SK-MEL-5 (cell line): ENCODE measurements at regions not wholly inside any gene's neighbourhood (a gene's known extent, or its start where the extent isn't known, plus 50 kb on each side); places are given as distances from the start of the nearest gene placed in this dataset.
A peak's percentile ranks its signal among the peaks of the same experiment; 100 is the strongest.
"Not testable (repeated sequence)": the region's sequence is repeated elsewhere in the genome, so short reads cannot be mapped to it uniquely, and the experiment has no call there.

Source experiments
- DNase-seq: peaks from one replicate; pipeline ENCODE4 v3.0.0-alpha.2; 2016; ENCODE audit warnings: low read depth, low spot score
- in situ Hi-C: cut with HindIII; loops from 2 replicates; pipeline ENCODE4 v1.10.0; 2016; ENCODE audit warnings: low sequenced_read_pairs, high pct_unique_total_duplicates, low pct_unique_long_range_greater_than_20kb

- DNase-seq = no peak
- in situ Hi-C loops = no loop called here
These were observed 157.0 kb upstream of the SVIL start for GRCh38 chr10:29791773-29792172.

- DNase-seq = no peak
These were observed 155.4 kb upstream of the SVIL start for GRCh38 chr10:29790207-29790606.

DNA sequence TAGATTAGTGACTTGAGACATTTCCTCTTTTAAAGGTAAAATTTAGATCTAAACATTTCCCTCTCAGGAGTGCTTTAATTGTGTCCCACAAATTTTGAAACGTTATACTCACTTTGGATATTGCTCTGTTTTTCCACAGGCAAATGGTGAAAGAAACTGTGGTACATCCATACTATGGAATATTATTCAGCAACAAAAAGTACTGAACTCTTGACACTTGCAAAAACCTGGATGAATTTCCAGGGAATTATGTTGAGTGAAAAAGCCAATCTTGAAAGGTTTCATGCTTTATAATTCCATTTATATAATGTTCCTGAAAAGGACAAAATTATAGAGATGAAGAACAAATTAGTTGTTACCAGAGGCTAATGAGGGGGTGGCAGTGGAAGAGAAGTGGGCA is 153.3 kb upstream of the SVIL start:
- DNase-seq = no peak
- in situ Hi-C loops = no loop called here

More at GRCh38 chr10:29790207-29790606, 155.4 kb upstream of the SVIL start:
- in situ Hi-C loops = no loop called here

DNA sequence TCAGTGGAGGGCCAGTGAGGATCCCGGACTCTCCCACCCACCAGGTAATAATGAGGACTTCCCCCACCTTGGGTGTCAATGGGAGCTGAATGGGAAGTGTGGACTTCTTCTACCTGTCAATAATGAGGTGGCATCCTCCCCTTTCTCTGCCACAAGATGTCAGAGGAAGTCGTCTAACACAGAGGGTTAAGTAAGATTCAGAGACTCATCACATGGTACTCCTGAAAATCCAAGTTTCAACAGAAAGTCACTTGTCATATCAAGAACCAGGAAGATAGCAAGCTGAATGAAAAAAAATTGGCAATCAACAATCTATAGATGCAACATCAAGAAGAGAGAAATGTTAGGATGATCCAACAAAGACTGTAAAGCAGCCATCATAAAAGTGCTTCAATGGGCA is 150.9 kb upstream of the SVIL start:
- in situ Hi-C loops = no loop called here
- DNase-seq = no peak

GRCh38 chr10:29784175-29784773 is 149.5 kb upstream of the SVIL start:
- in situ Hi-C loops = no loop called here
- peak; percentile 94 for DNase-seq

GRCh38 chr10:29783201-29783947 is 148.6 kb upstream of the SVIL start:
- peak; percentile 12 for DNase-seq
- in situ Hi-C loops = no loop called here

GRCh38 chr10:29780639-29781038 is 145.9 kb upstream of the SVIL start:
- in situ Hi-C loops = no loop called here
- DNase-seq = no peak

GRCh38 chr10:29780096-29780495 is 145.3 kb upstream of the SVIL start:
- DNase-seq = no peak

DNA sequence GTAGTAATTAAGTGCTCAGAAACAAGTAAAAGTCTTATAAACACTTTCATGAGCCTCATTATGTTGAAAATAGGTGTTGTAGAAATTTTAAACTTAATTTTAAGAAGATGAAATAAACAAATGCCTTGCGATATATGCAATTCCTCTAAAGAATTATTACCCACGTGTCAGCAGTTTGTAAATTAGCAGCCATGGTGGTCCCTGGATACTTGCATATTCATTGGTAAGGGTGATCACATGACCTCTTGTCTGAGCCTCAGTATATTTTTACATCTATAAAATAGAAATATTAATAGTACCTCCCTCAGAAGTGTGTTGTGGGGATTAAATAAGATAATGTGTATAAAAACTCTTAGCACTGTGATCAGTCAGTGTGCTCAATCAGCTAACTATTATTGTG is 141.5 kb upstream of the SVIL start:
- in situ Hi-C loops = no loop called here
- no peak for DNase-seq

More at GRCh38 chr10:29780096-29780495, 145.3 kb upstream of the SVIL start:
- in situ Hi-C loops = no loop called here

GRCh38 chr10:29774475-29774874 is 139.7 kb upstream of the SVIL start:
- no peak for DNase-seq
- in situ Hi-C loops = no loop called here

- DNase-seq = no peak
- in situ Hi-C loops = no loop called here
These were observed 138.9 kb upstream of the SVIL start for GRCh38 chr10:29773675-29774091.

DNA sequence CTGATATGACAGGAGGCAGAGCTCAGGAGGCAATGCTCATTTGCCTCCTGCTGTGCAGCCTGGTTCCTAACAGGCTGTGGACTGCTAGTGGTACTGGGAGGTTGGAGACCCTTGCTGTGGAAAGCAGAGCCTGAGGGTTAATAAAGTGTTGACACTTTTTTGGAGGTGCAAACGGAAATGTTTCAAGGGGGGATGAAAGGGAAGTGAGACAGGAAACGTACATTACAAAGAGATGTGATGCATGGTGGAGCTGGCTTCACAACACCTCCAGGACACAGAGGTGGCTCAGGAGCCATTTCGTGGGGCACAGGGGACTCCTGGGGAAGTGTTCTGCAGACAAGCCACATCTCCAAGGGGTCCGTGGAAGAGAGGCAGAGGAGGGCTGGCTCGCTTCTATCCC is 137.6 kb upstream of the SVIL start:
- in situ Hi-C loops = no loop called here
- no peak for DNase-seq

GRCh38 chr10:29771376-29771775 is 136.6 kb upstream of the SVIL start:
- in situ Hi-C loops = no loop called here
- DNase-seq = no peak

DNA sequence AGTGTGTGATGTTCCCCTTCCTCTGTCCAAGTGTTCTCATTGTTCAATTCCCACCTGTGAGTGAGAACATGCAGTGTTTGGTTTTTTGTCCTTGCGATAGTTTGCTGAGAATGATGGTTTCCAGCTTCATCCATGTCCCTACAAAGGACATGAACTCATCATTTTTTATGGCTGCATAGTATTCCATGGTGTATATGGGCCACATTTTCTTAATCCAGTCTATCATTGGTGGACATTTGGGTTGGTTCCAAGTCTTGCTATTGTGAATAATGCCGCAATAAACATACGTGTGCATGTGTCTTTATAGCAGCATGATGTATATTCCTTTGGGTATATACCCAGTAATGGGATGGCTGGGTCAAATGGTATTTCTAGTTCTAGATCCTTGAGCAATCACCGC is 134.5 kb upstream of the SVIL start:
- DNase-seq, in situ Hi-C loops: not testable (repeated sequence)

- DNase-seq = no peak
These were observed 133.2 kb upstream of the SVIL start for GRCh38 chr10:29767968-29768367.

DNA sequence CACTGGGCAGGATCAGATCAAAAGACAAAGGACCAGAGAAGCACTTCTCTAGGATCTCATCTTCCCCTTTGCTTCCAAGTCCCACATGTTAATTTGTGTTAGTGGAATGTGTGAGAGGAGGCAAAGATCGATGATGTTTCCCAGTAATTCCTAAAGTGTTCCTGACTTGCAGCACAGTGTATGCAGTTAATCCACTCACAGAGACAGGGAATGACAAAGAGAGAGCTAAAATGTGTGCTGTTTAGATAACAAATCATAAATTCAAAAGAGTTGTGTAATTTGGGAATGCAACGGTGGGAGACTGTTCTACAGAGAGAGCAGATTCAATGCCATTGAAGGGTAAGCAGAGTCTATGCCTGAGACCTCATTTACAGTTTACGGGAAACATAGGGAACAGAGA is 132.0 kb upstream of the SVIL start:
- no peak for DNase-seq
- in situ Hi-C loops = no loop called here

More at GRCh38 chr10:29767968-29768367, 133.2 kb upstream of the SVIL start:
- in situ Hi-C loops = no loop called here

DNA sequence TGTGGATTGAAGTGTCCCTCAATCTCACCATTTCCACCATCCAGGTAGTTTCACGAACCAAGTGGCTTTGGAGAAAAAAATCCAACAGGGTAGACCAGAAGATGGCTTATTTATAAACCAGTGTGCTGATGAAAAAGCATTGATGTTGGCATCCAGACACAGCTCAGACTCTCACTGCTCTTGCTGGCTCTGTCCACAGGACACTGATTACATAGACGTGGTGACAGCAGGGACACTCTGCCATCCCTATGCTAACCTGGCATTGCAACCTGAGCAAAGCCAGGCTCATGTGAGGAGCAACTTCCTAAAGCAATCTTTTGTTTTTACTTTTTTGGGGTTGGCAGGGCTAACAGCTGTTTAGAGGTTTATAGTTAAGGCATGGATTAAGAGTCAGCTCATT is 130.6 kb upstream of the SVIL start:
- in situ Hi-C loops = no loop called here
- no peak for DNase-seq

GRCh38 chr10:29763396-29763795 is 128.6 kb upstream of the SVIL start:
- in situ Hi-C loops = no loop called here
- no peak for DNase-seq

- in situ Hi-C loops = no loop called here
- no peak for DNase-seq
These were observed 127.1 kb upstream of the SVIL start for GRCh38 chr10:29761916-29762315.
